ENCODE measurements at regions not wholly inside any gene's neighbourhood (a gene's known extent, or its start where the extent isn't known, plus 50 kb on each side); places are given as distances from the start of the nearest gene placed in this dataset.

GRCh38 chr4:148530114-148530513 lies 87.9 kb upstream of the NR3C2 start:
- Histone ChIP-seq H3K27me3 (replicated peaks; ENCODE audit: control insufficient read depth, insufficient read depth, low read length) (no peaks in the 10 kb centered on the region), H3K4me1 (no peaks in the 10 kb centered on the region), H3K4me3 (ENCODE audit: low read depth, low read length) (no peak overlapping the region), H3K36me3 (ENCODE audit: control insufficient read depth, insufficient read depth, low read length) (no peaks in the 10 kb centered on the region), H3K9me3 (peaks cover 8% of the 10 kb centered on the region; the same call in 1 of the 2 replicates)
- Mint-ChIP-seq H3K9me3 (ENCODE audit: unreplicated experiment) (peaks cover 22% of the 10 kb centered on the region), H3K36me3 (ENCODE audit: insufficient read depth, unreplicated experiment) (no peaks in the 10 kb centered on the region), H3K27ac (ENCODE audit: unreplicated experiment) (no peak overlapping the region), H3K4me3 (ENCODE audit: unreplicated experiment) (no peak overlapping the region), H3K27me3 (ENCODE audit: insufficient read depth, unreplicated experiment) (no peaks in the 10 kb centered on the region), H3K4me1 (ENCODE audit: low read depth, unreplicated experiment) (no peaks in the 10 kb centered on the region)
- no peak for TF ChIP-seq CTCF (IDR thresholded peaks at IDR 0.05; ENCODE audit: insufficient read depth in 1 of 2, low read depth in 1 of 2, low read length in 1 of 2, severe bottlenecking in 1 of 2, unreplicated experiment in 1 of 2)
- DNase-seq = no peak
- no TSS peak for BruUV-seq (replicated peaks)
- ChIA-PET CTCF (no interaction called here), POLR2A (no interaction called here)
- intact Hi-C loops (cut with micrococcal nuclease; ENCODE audit: unreplicated experiment) = loop anchor here (10.0 kb wide), 1 partner anchor 255 kb away; no protein-coding TSS in a partner anchor

- H3K4me3 Mint-ChIP-seq (ENCODE audit: unreplicated experiment) = no peak overlapping the region
- Histone ChIP-seq H3K4me3 (ENCODE audit: low read depth, low read length) (no peak overlapping the region), H3K36me3 (ENCODE audit: control insufficient read depth, insufficient read depth, low read length) (no peaks in the 10 kb centered on the region), H3K27me3 (replicated peaks; ENCODE audit: control insufficient read depth, insufficient read depth, low read length) (no peaks in the 10 kb centered on the region), H3K4me1 (no peaks in the 10 kb centered on the region), H3K9me3 (no peaks in the 10 kb centered on the region)
- POLR2A ChIA-PET = no interaction called here
- no peak for TF ChIP-seq CTCF (IDR thresholded peaks at IDR 0.05; ENCODE audit: insufficient read depth in 1 of 2, low read depth in 1 of 2, low read length in 1 of 2, severe bottlenecking in 1 of 2, unreplicated experiment in 1 of 2)
- intact Hi-C loops (cut with micrococcal nuclease; ENCODE audit: unreplicated experiment) = no loop called here
- H3K27me3 Mint-ChIP-seq (ENCODE audit: insufficient read depth, unreplicated experiment) = no peaks in the 10 kb centered on the region
- CTCF ChIA-PET = no interaction called here
- no TSS peak for BruUV-seq (replicated peaks)
- no peaks in the 10 kb centered on the region for H3K36me3 Mint-ChIP-seq (ENCODE audit: insufficient read depth, unreplicated experiment)
- no peak overlapping the region for H3K27ac Mint-ChIP-seq (ENCODE audit: unreplicated experiment)
- H3K4me1 Mint-ChIP-seq (ENCODE audit: low read depth, unreplicated experiment) = no peaks in the 10 kb centered on the region
- H3K9me3 Mint-ChIP-seq (ENCODE audit: unreplicated experiment) = no peaks in the 10 kb centered on the region
- DNase-seq = no peak
These were observed 85.4 kb upstream of the NR3C2 start for GRCh38 chr4:148527571-148527970.

- H3K4me3 Mint-ChIP-seq (ENCODE audit: unreplicated experiment) = no peak overlapping the region
- no peak for DNase-seq
- no peaks in the 10 kb centered on the region for H3K27me3 Mint-ChIP-seq (ENCODE audit: insufficient read depth, unreplicated experiment)
- H3K9me3 Mint-ChIP-seq (ENCODE audit: unreplicated experiment) = no peaks in the 10 kb centered on the region
- Histone ChIP-seq H3K4me1 (no peaks in the 10 kb centered on the region), H3K9me3 (no peaks in the 10 kb centered on the region), H3K4me3 (ENCODE audit: low read depth, low read length) (no peak overlapping the region), H3K36me3 (ENCODE audit: control insufficient read depth, insufficient read depth, low read length) (no peaks in the 10 kb centered on the region), H3K27me3 (replicated peaks; ENCODE audit: control insufficient read depth, insufficient read depth, low read length) (no peaks in the 10 kb centered on the region)
- CTCF ChIA-PET = no interaction called here
- POLR2A ChIA-PET = no interaction called here
- H3K36me3 Mint-ChIP-seq (ENCODE audit: insufficient read depth, unreplicated experiment) = no peaks in the 10 kb centered on the region
- TF ChIP-seq CTCF (IDR thresholded peaks at IDR 0.05; ENCODE audit: insufficient read depth in 1 of 2, low read depth in 1 of 2, low read length in 1 of 2, severe bottlenecking in 1 of 2, unreplicated experiment in 1 of 2) = no peak
- intact Hi-C loops (cut with micrococcal nuclease; ENCODE audit: unreplicated experiment) = no loop called here
- no peaks in the 10 kb centered on the region for H3K4me1 Mint-ChIP-seq (ENCODE audit: low read depth, unreplicated experiment)
- H3K27ac Mint-ChIP-seq (ENCODE audit: unreplicated experiment) = no peak overlapping the region
- BruUV-seq (replicated peaks) = no TSS peak
These were observed 80.8 kb upstream of the NR3C2 start for GRCh38 chr4:148522995-148523394.
